GM21447 (cell line): ENCODE measurements at regions not wholly inside any gene's neighbourhood (a gene's known extent, or its start where the extent isn't known, plus 50 kb on each side); places are given as distances from the start of the nearest gene placed in this dataset.

Experiments
- ATAC-seq: cut with Tn5 transposase; IDR thresholded peaks from one replicate; pipeline ENCODE4 v1.9.1; 2021; ENCODE audit not compliant: unreplicated experiment

- ATAC-seq: no peak
Measured at GRCh38 chr10:52908478-52908877, 135.9 kb upstream of the MBL2 start.

GRCh38 chr10:52906046-52906445 lies 133.5 kb upstream of the MBL2 start:
- ATAC-seq: no peak

GRCh38 chr10:52903397-52903938 lies 130.9 kb upstream of the MBL2 start:
- no peak for ATAC-seq

- ATAC-seq: no peak
Measured at GRCh38 chr10:52900593-52900992, 128.0 kb upstream of the MBL2 start.

- ATAC-seq: no peak
Measured at GRCh38 chr10:52897162-52897561, 124.6 kb upstream of the MBL2 start.

- ATAC-seq: no peak
Measured at GRCh38 chr10:52895059-52895458, 122.5 kb upstream of the MBL2 start.

- no peak for ATAC-seq
Measured at GRCh38 chr10:52890281-52890680, 117.7 kb upstream of the MBL2 start.

GRCh38 chr10:52889611-52890010 lies 117.0 kb upstream of the MBL2 start:
- no peak for ATAC-seq

GRCh38 chr10:52883996-52884871 lies 111.7 kb upstream of the MBL2 start:
- ATAC-seq: peak; percentile 88

GRCh38 chr10:52879091-52879807 lies 106.7 kb upstream of the MBL2 start:
- ATAC-seq: no peak

GRCh38 chr10:52877451-52877850 lies 104.9 kb upstream of the MBL2 start:
- no peak for ATAC-seq

- no peak for ATAC-seq
Measured at GRCh38 chr10:52875336-52875735, 102.8 kb upstream of the MBL2 start.

- ATAC-seq: no peak
Measured at GRCh38 chr10:52874581-52874980, 102.0 kb upstream of the MBL2 start.

GRCh38 chr10:52871191-52871843 lies 98.7 kb upstream of the MBL2 start:
- no peak for ATAC-seq

- no peak for ATAC-seq
Measured at GRCh38 chr10:52870562-52870961, 98.0 kb upstream of the MBL2 start.

- no peak for ATAC-seq
Measured at GRCh38 chr10:52869864-52870263, 97.3 kb upstream of the MBL2 start.

- no peak for ATAC-seq
Measured at GRCh38 chr10:52865213-52865612, 92.6 kb upstream of the MBL2 start.

GRCh38 chr10:52864201-52865106 lies 91.9 kb upstream of the MBL2 start:
- ATAC-seq: no peak

- no peak for ATAC-seq
Measured at GRCh38 chr10:52858722-52859121, 86.1 kb upstream of the MBL2 start.

- no peak for ATAC-seq
Measured at GRCh38 chr10:52855546-52856325, 83.2 kb upstream of the MBL2 start.
